Sigmoid colon (tissue), 4 donors: ENCODE measurements at regions not wholly inside any gene's neighbourhood (a gene's known extent, or its start where the extent isn't known, plus 50 kb on each side); places are given as distances from the start of the nearest gene placed in this dataset.

Experiments
- CTCF ChIP-seq, 4 experiments: fragments of 450-650 bp in 3 of 4; fragments of 200-600 bp in 1 of 4; IDR thresholded peaks; one replicate each; pipeline ENCODE4 v1.5.1; 2016 to 2019; ENCODE audit warnings: antibody characterized with exemption in 4 of 4, mild to moderate bottlenecking in 3 of 4, moderate library complexity in 2 of 4
- EP300 ChIP-seq, 4 donors: sonication (generic); formaldehyde crosslinking; IDR thresholded peaks; one replicate each; pipeline ENCODE4 v1.6.1; 2017; ENCODE audit warnings: antibody characterized with exemption in 4 of 4
- POLR2A ChIP-seq, 2 donors: fragments of 450-650 bp; IDR thresholded peaks; one replicate each; pipeline ENCODE4 v1.6.1; 2016; ENCODE audit warnings: antibody characterized with exemption in 2 of 2, mild to moderate bottlenecking in 2 of 2, moderate library complexity in 2 of 2
- POLR2AphosphoS5 ChIP-seq, 4 donors: sonication (generic); formaldehyde crosslinking; IDR thresholded peaks; one replicate each; pipeline ENCODE4 v1.6.1; 2017; ENCODE audit warnings: antibody characterized with exemption in 4 of 4

GRCh38 chrX:40247382-40247781 lies 149.6 kb upstream of the BCOR start:
- no peak for TF ChIP-seq EP300 (IDR thresholded peaks at IDR 0.05)
- TF ChIP-seq CTCF (IDR thresholded peaks at IDR 0.05) = no peak
- no peak for TF ChIP-seq POLR2A (IDR thresholded peaks at IDR 0.05)
- TF ChIP-seq POLR2AphosphoS5 (IDR thresholded peaks at IDR 0.05) = no peak
